ENCODE measurements at regions not wholly inside any gene's neighbourhood (a gene's known extent, or its start where the extent isn't known, plus 50 kb on each side); places are given as distances from the start of the nearest gene placed in this dataset.

- TF ChIP-seq TSHZ2 (CRISPR knock-in tag; IDR thresholded peaks at IDR 0.05) (no peak), ZFP30 (CRISPR knock-in tag; IDR thresholded peaks at IDR 0.05) (no peak), POU6F1 (CRISPR knock-in tag; IDR thresholded peaks at IDR 0.05; ENCODE audit: borderline replicate concordance, low read depth) (no peak)
These were observed 305.9 kb downstream of the HRH4 start (continued) for GRCh38 chr18:24766376-24766775.

GRCh38 chr18:24770311-24771024, 310.0 kb downstream of the HRH4 start:
- no peak for ATAC-seq
- TF ChIP-seq ZC3H10 (CRISPR knock-in tag; IDR thresholded peaks at IDR 0.05) (no peak), ZNF70 (CRISPR knock-in tag; IDR thresholded peaks at IDR 0.05) (no peak), TSHZ2 (CRISPR knock-in tag; IDR thresholded peaks at IDR 0.05) (no peak), ZNF565 (CRISPR knock-in tag; conservative IDR thresholded peaks at IDR 0.05; ENCODE audit: low read depth) (no peak), CREB5 (CRISPR knock-in tag; IDR thresholded peaks at IDR 0.05; ENCODE audit: low read depth) (no peak), PPARA (CRISPR knock-in tag; IDR thresholded peaks at IDR 0.05; ENCODE audit: borderline replicate concordance) (no peak), PATZ1 (CRISPR knock-in tag; IDR thresholded peaks at IDR 0.05; ENCODE audit: borderline replicate concordance) (no peak), ZNF8 (CRISPR knock-in tag; IDR thresholded peaks at IDR 0.05) (no peak), BACH2 (CRISPR knock-in tag; IDR thresholded peaks at IDR 0.05; ENCODE audit: borderline replicate concordance) (no peak), RARB (CRISPR knock-in tag; IDR thresholded peaks at IDR 0.05) (no peak), POU6F1 (CRISPR knock-in tag; IDR thresholded peaks at IDR 0.05; ENCODE audit: borderline replicate concordance, low read depth) (no peak), CSDC2 (CRISPR knock-in tag; IDR thresholded peaks at IDR 0.05) (no peak), ESRRG (CRISPR knock-in tag; IDR thresholded peaks at IDR 0.05) (no peak), OSR1 (CRISPR knock-in tag; IDR thresholded peaks at IDR 0.05) (no peak)

GRCh38 chr18:24771300-24771699, 310.9 kb downstream of the HRH4 start:
- no peak for ATAC-seq

More at GRCh38 chr18:24771300-24771699, 310.9 kb downstream of the HRH4 start:
- no peak for TF ChIP-seq CSRNP3 (CRISPR knock-in tag; IDR thresholded peaks at IDR 0.05)

Measured in SK-N-SH treated with all-trans-retinoic acid at 6 μM for 48 hours (cell line).